22Rv1 (cell line): ENCODE measurements at regions not wholly inside any gene's neighbourhood (a gene's known extent, or its start where the extent isn't known, plus 50 kb on each side); places are given as distances from the start of the nearest gene placed in this dataset.

ENCODE experiments used
- CTCF ChIP-seq: fragments of 450-650 bp; IDR thresholded peaks from 2 replicates; pipeline ENCODE4 v1.5.1; 2017; ENCODE audit warnings: mild to moderate bottlenecking
- ZFX ChIP-seq: fragments of 450-650 bp; IDR thresholded peaks from 2 replicates; pipeline ENCODE4 v1.6.1; 2017; ENCODE audit warnings: antibody characterized with exemption, borderline replicate concordance

- no peak for TF ChIP-seq CTCF
- TF ChIP-seq ZFX = no peak
Measured at GRCh38 chr6:12371641-12372146, 81.5 kb downstream of the EDN1 start.
